Activated CD4-positive, alpha-beta T cell treated with anti-CD3 and anti-CD28 coated beads, Interleukin-10, Interleukin-2, amounts not matched to agents 100 ng/mL and 50 ng/mL, durations not matched to agents 16 hours and 8 hours (primary cell): ENCODE measurements at regions not wholly inside any gene's neighbourhood (a gene's known extent, or its start where the extent isn't known, plus 50 kb on each side); places are given as distances from the start of the nearest gene placed in this dataset.
A peak's percentile ranks its signal among the peaks of the same experiment; 100 is the strongest.
"Not testable (repeated sequence)": the region's sequence is repeated elsewhere in the genome, so short reads cannot be mapped to it uniquely, and the experiment has no call there.

Experiments used
- DNase-seq: peaks from one replicate; pipeline ENCODE4 v3.0.0-alpha.2; 2020

GRCh38 chr3:127072971-127073783 is 90.3 kb downstream of the PLXNA1 start:
- DNase-seq, result no peak

GRCh38 chr3:127073941-127074820 is 91.3 kb downstream of the PLXNA1 start:
- DNase-seq, result no peak

- peak; percentile 30 for DNase-seq
Measured at GRCh38 chr3:127074900-127075360, 92.0 kb downstream of the PLXNA1 start.

GRCh38 chr3:127076166-127076992 is 93.5 kb downstream of the PLXNA1 start:
- not testable (repeated sequence) for DNase-seq

GRCh38 chr3:127077068-127077467 is 94.2 kb downstream of the PLXNA1 start:
- DNase-seq, result no peak

- no peak for DNase-seq
Measured at GRCh38 chr3:127077505-127078064, 94.7 kb downstream of the PLXNA1 start.

- DNase-seq, result no peak
Measured at GRCh38 chr3:127078626-127079025, 95.7 kb downstream of the PLXNA1 start.

GRCh38 chr3:127079211-127079610 is 96.3 kb downstream of the PLXNA1 start:
- no peak for DNase-seq

- DNase-seq, result no peak
Measured at GRCh38 chr3:127081001-127081720, 98.2 kb downstream of the PLXNA1 start.

- no peak for DNase-seq
Measured at GRCh38 chr3:127082066-127082465, 99.2 kb downstream of the PLXNA1 start.

GRCh38 chr3:127083778-127084397 is 101.0 kb downstream of the PLXNA1 start:
- no peak for DNase-seq

- no peak for DNase-seq
Measured at GRCh38 chr3:127084401-127084990, 101.6 kb downstream of the PLXNA1 start.

- DNase-seq, result no peak
Measured at GRCh38 chr3:127085576-127085975, 102.7 kb downstream of the PLXNA1 start.

GRCh38 chr3:127086591-127086990 is 103.7 kb downstream of the PLXNA1 start:
- DNase-seq, result not testable (repeated sequence)

- no peak for DNase-seq
Measured at GRCh38 chr3:127087441-127087840, 104.5 kb downstream of the PLXNA1 start.

- DNase-seq, result no peak
Measured at GRCh38 chr3:127088511-127089351, 104.2 kb upstream of the PRR23E start.

- no peak for DNase-seq
Measured at GRCh38 chr3:127089486-127090145, 103.3 kb upstream of the PRR23E start.

- no peak for DNase-seq
Measured at GRCh38 chr3:127090218-127091160, 102.4 kb upstream of the PRR23E start.
